Suprapubic skin (tissue), 4 donors: ENCODE measurements at regions not wholly inside any gene's neighbourhood (a gene's known extent, or its start where the extent isn't known, plus 50 kb on each side); places are given as distances from the start of the nearest gene placed in this dataset.

Experiments used
- EP300 ChIP-seq: sonication (generic); formaldehyde crosslinking; IDR thresholded peaks from one replicate; pipeline ENCODE4 v1.6.1; 2017; ENCODE audit warnings: antibody characterized with exemption
- POLR2A ChIP-seq, 2 donors: fragments of 450-650 bp; IDR thresholded peaks; one replicate each; pipeline ENCODE4 v1.6.1; 2017; ENCODE audit warnings: antibody characterized with exemption in 2 of 2, mild to moderate bottlenecking in 2 of 2, moderate library complexity in 2 of 2
- POLR2AphosphoS5 ChIP-seq, 3 donors: sonication (generic); formaldehyde crosslinking; IDR thresholded peaks; one replicate each; pipeline ENCODE4 v1.6.1; 2017; ENCODE audit warnings: antibody characterized with exemption in 3 of 3
- TF ChIP-seq, protein P1 (sequence below), 2 donors: fragments of 200-600 bp in 1 of 2; fragments of 450-650 bp in 1 of 2; sonication (generic) in 1 of 2; IDR thresholded peaks; one replicate each; pipeline ENCODE4 v1.5.1; 2016 to 2019; ENCODE audit warnings: antibody characterized with exemption in 2 of 2, mild to moderate bottlenecking in 1 of 2, moderate library complexity in 1 of 2

DNA sequence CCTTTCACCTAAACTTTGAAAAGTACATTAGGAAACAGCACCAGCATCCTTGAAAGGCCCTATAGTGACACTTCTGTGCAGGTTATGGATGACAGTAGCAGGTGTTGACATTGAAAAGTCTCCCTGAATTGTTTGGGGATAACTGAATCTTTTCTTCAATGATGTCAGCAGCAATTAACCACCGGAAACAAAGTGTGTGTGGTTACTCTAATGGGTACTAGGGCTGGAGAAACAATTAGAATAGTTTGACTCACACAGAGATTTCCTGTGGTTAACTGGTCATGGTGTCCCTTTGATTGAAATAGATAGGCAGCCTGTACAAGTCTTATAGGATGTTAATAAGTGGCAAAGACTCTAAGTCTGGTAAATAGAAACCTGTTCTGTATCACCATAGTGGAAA lies 189.1 kb downstream of the TBX18 start:
- no peak for TF ChIP-seq POLR2A (IDR thresholded peaks at IDR 0.05)
- TF ChIP-seq, protein P1, sequence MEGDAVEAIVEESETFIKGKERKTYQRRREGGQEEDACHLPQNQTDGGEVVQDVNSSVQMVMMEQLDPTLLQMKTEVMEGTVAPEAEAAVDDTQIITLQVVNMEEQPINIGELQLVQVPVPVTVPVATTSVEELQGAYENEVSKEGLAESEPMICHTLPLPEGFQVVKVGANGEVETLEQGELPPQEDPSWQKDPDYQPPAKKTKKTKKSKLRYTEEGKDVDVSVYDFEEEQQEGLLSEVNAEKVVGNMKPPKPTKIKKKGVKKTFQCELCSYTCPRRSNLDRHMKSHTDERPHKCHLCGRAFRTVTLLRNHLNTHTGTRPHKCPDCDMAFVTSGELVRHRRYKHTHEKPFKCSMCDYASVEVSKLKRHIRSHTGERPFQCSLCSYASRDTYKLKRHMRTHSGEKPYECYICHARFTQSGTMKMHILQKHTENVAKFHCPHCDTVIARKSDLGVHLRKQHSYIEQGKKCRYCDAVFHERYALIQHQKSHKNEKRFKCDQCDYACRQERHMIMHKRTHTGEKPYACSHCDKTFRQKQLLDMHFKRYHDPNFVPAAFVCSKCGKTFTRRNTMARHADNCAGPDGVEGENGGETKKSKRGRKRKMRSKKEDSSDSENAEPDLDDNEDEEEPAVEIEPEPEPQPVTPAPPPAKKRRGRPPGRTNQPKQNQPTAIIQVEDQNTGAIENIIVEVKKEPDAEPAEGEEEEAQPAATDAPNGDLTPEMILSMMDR (IDR thresholded peaks at IDR 0.05) = no peak
- TF ChIP-seq POLR2AphosphoS5 (IDR thresholded peaks at IDR 0.05) = no peak
- TF ChIP-seq EP300 = no peak
